AG10803 (cell line): ENCODE measurements at regions not wholly inside any gene's neighbourhood (a gene's known extent, or its start where the extent isn't known, plus 50 kb on each side); places are given as distances from the start of the nearest gene placed in this dataset.

ENCODE experiments used
- DNase-seq: peaks from one replicate; pipeline ENCODE4 v3.0.0; 2010; ENCODE audit warnings: low read depth
- H3K4me3 ChIP-seq: 2 replicates; pipeline ENCODE4 v1.5.1; 2011; ENCODE audit warnings: mild to moderate bottlenecking, low read length, control low read depth
- CTCF ChIP-seq: conservative IDR thresholded peaks from 2 replicates; pipeline ENCODE4 v1.5.1; 2011; ENCODE audit warnings: mild to moderate bottlenecking, low read length, control low read depth, inconsistent platforms

GRCh38 chr12:18794000-18794399 lies 56.1 kb downstream of the CAPZA3 start:
- no peak for DNase-seq
- no peak for TF ChIP-seq CTCF
- H3K4me3 ChIP-seq, result no peak overlapping the region

- TF ChIP-seq CTCF, result no peak
- no peak for DNase-seq
Observed at GRCh38 chr12:18797604-18798003, 59.7 kb downstream of the CAPZA3 start.

GRCh38 chr12:18798535-18799361 lies 60.8 kb downstream of the CAPZA3 start:
- TF ChIP-seq CTCF, result no peak
- peak; percentile 51 for DNase-seq

More at GRCh38 chr12:18797604-18798003, 59.7 kb downstream of the CAPZA3 start:
- no peak overlapping the region for H3K4me3 ChIP-seq

GRCh38 chr12:18799561-18799960 lies 61.6 kb downstream of the CAPZA3 start:
- TF ChIP-seq CTCF, result no peak
- H3K4me3 ChIP-seq, result no peak overlapping the region
- DNase-seq, result peak; percentile 45

More at GRCh38 chr12:18798535-18799361, 60.8 kb downstream of the CAPZA3 start:
- no peak overlapping the region for H3K4me3 ChIP-seq

GRCh38 chr12:18805516-18806248 lies 67.8 kb downstream of the CAPZA3 start:
- H3K4me3 ChIP-seq, result no peak overlapping the region
- no peak for TF ChIP-seq CTCF
- DNase-seq, result no peak

- H3K4me3 ChIP-seq, result no peak overlapping the region
- TF ChIP-seq CTCF, result no peak
- no peak for DNase-seq
Observed at GRCh38 chr12:18807714-18808113, 69.8 kb downstream of the CAPZA3 start.
